DND-41 (cell line): ENCODE measurements at regions not wholly inside any gene's neighbourhood (a gene's known extent, or its start where the extent isn't known, plus 50 kb on each side); places are given as distances from the start of the nearest gene placed in this dataset.

Experiments used
- ATAC-seq: fragments of 200-7000 bp; cut with Tn5 transposase; 3 replicates; pipeline ENCODE4 v1.9.1; 2021; ENCODE audit warnings: low read depth; ENCODE audit not compliant: insufficient read depth
- DNase-seq: peaks from one replicate; pipeline ENCODE4 v3.0.0-alpha.2; 2020
- H2AFZ ChIP-seq: 2 replicates; pipeline ENCODE4 v1.6.0; 2012; ENCODE audit warnings: low read depth, low read length
- H3K27ac ChIP-seq: 2 replicates; pipeline ENCODE4 v1.5.1; 2012; ENCODE audit warnings: low read length, inconsistent platforms
- H3K27me3 ChIP-seq: fragments of 200-600 bp; sonication (generic); 2 replicates; pipeline ENCODE4 v1.6.0; 2012; ENCODE audit warnings: low read length, mild to moderate bottlenecking, inconsistent platforms; ENCODE audit not compliant: insufficient read depth, poor library complexity
- H3K36me3 ChIP-seq: 2 replicates; pipeline ENCODE4 v1.5.1; 2012; ENCODE audit warnings: low read length, inconsistent platforms; ENCODE audit not compliant: insufficient read depth
- H3K4me1 ChIP-seq: 2 replicates; pipeline ENCODE4 v1.5.1; 2012; ENCODE audit warnings: mild to moderate bottlenecking, low read length; ENCODE audit not compliant: insufficient read depth
- H3K4me2 ChIP-seq: 2 replicates; pipeline ENCODE4 v1.6.0; 2012; ENCODE audit warnings: mild to moderate bottlenecking, moderate library complexity, low read length, inconsistent platforms; ENCODE audit not compliant: insufficient read depth
- H3K4me3 ChIP-seq, 2 experiments: fragments of 200-600 bp in 1 of 2; shearing (Covaris generic) in 1 of 2; 2 replicates each; pipeline ENCODE4 v1.5.1; 2012 to 2016; ENCODE audit warnings: inconsistent platforms in 2 of 2, low read length in 2 of 2, mild to moderate bottlenecking in 2 of 2, low read depth in 1 of 2, moderate library complexity in 1 of 2
- H3K79me2 ChIP-seq: 2 replicates; pipeline ENCODE4 v1.6.0; 2012; ENCODE audit warnings: low read length, inconsistent platforms; ENCODE audit not compliant: insufficient read depth
- H3K9ac ChIP-seq: 2 replicates; pipeline ENCODE4 v1.6.0; 2012; ENCODE audit warnings: low read depth, mild to moderate bottlenecking, inconsistent platforms, low read length, moderate library complexity
- H3K9me3 ChIP-seq: 2 replicates; pipeline ENCODE4 v1.5.1; 2012; ENCODE audit warnings: low read length, moderate library complexity, mild to moderate bottlenecking, inconsistent platforms; ENCODE audit not compliant: insufficient read depth, severe bottlenecking
- H4K20me1 ChIP-seq: 2 replicates; pipeline ENCODE4 v1.6.0; 2012; ENCODE audit warnings: low read length; ENCODE audit not compliant: insufficient read depth
- EZH2 ChIP-seq: IDR thresholded peaks from 3 replicates; pipeline ENCODE4 v1.6.1; 2012; ENCODE audit warnings: borderline replicate concordance, low read depth, mild to moderate bottlenecking, moderate library complexity, low read length, inconsistent platforms; ENCODE audit not compliant: severe bottlenecking
- TF ChIP-seq, protein P1 (sequence below): IDR thresholded peaks from 2 replicates; pipeline ENCODE4 v1.5.1; 2012; ENCODE audit warnings: borderline replicate concordance, low read length, moderate library complexity, mild to moderate bottlenecking; ENCODE audit not compliant: poor library complexity, severe bottlenecking; ENCODE audit errors: extremely low read depth

DNA sequence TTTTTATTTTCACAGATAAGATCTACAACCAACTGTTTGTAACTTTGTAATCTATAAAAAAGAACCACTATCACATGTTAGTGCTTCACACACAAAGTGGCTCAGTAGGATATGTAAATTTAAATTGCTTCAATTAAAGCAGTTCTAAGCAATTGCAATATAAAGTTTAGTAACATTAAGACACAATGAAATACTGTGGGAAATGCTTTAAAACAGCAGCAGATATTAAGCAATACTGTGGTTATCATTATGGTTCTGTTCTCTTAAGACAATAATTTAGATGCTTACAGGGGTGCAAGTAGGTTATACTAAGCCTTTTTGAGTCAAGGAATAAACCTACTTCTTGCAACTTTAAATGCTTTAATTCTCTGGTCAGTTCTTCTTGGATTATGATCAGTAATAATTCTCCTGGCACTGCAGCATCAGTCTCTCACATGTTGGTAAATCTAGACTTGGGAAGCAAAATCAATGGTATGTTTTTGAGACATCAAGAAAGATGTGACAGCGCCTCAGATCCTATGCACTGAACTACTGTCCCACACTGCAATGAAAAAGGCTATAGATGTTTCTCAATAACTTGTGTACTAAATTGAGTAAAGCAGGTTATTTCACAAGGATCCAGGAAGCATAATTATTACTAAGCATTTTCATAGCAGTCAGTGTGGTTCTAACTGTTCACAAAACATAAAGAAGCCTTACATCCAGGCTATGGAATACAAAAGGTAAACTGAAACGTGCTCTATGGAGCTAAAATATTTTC is 338.7 kb upstream of the PDE4D start:
- Histone ChIP-seq H3K4me1 (no peaks in the 10 kb centered on the region), H3K4me2 (no peak overlapping the region), H2AFZ (no peak overlapping the region), H3K4me3 (no peak overlapping the region), H3K27me3 (no peaks in the 10 kb centered on the region), H3K27ac (no peak overlapping the region), H4K20me1 (no peaks in the 10 kb centered on the region), H3K9me3 (no peaks in the 10 kb centered on the region), H3K36me3 (no peaks in the 10 kb centered on the region), H3K79me2 (no peaks in the 10 kb centered on the region), H3K9ac (no peak overlapping the region)
- TF ChIP-seq, protein P1, sequence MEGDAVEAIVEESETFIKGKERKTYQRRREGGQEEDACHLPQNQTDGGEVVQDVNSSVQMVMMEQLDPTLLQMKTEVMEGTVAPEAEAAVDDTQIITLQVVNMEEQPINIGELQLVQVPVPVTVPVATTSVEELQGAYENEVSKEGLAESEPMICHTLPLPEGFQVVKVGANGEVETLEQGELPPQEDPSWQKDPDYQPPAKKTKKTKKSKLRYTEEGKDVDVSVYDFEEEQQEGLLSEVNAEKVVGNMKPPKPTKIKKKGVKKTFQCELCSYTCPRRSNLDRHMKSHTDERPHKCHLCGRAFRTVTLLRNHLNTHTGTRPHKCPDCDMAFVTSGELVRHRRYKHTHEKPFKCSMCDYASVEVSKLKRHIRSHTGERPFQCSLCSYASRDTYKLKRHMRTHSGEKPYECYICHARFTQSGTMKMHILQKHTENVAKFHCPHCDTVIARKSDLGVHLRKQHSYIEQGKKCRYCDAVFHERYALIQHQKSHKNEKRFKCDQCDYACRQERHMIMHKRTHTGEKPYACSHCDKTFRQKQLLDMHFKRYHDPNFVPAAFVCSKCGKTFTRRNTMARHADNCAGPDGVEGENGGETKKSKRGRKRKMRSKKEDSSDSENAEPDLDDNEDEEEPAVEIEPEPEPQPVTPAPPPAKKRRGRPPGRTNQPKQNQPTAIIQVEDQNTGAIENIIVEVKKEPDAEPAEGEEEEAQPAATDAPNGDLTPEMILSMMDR = no peak
- no peak for TF ChIP-seq EZH2
- DNase-seq (no peak), ATAC-seq (no peak)

DNA sequence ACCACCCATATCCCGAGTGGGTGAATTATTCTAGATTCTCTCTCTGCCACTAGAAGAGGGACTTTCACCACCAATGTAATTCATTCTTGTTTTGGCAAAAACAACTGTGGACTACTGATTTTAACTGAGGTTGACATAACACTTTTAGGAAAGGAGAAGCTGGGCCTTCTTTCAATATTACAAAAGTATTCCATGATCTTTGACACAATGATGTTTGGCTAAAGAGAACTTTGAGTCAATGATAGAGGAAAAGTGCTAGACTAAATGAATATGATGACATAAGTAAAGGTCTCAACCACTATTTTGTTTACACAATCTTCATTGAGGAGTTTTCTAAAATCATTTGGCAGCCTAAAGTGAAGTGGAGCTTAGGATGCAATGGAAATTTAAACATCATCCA is 336.9 kb upstream of the PDE4D start:
- Histone ChIP-seq H3K36me3 (no peaks in the 10 kb centered on the region), H4K20me1 (no peaks in the 10 kb centered on the region), H3K27ac (no peak overlapping the region), H3K4me3 (no peak overlapping the region), H3K4me1 (no peaks in the 10 kb centered on the region), H2AFZ (no peak overlapping the region), H3K27me3 (no peaks in the 10 kb centered on the region), H3K79me2 (no peaks in the 10 kb centered on the region), H3K4me2 (no peak overlapping the region), H3K9me3 (no peaks in the 10 kb centered on the region), H3K9ac (no peak overlapping the region)
- ATAC-seq (no peak), DNase-seq (no peak)
- no peak for TF ChIP-seq EZH2
- TF ChIP-seq, protein P1 = no peak

DNA sequence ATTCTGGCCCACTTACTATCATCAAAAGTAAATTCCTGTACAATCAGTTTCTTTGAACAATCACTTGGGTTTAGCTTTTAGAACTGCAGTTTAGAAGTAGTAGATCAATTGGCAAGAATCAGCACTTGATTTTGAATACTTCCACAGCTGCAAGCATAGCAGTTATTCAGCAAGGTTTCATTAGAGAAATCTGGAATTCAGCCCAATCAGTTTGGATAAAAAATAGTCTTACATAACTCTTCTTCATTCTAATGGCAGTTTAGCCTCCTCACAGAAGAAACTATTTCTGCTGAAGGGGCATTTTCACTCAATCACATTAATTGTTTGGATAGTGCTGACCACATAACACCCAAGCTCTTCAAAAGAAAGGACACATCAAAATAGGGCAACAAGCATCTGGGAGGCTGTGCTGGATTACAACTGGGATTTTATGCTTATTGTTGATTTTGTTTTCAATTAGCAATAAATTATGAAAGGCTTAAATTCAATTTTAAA is 336.2 kb upstream of the PDE4D start:
- H2AFZ ChIP-seq = no peak overlapping the region
- H3K4me3 ChIP-seq = no peak overlapping the region
- TF ChIP-seq, protein P1 = no peak
- no peak for TF ChIP-seq EZH2
- ATAC-seq = no peak
- H3K27me3 ChIP-seq = no peaks in the 10 kb centered on the region
- no peak overlapping the region for H3K4me2 ChIP-seq
- DNase-seq = no peak
- H3K79me2 ChIP-seq = no peaks in the 10 kb centered on the region
- no peaks in the 10 kb centered on the region for H3K36me3 ChIP-seq
- H4K20me1 ChIP-seq = no peaks in the 10 kb centered on the region
- H3K4me1 ChIP-seq = no peaks in the 10 kb centered on the region
- no peaks in the 10 kb centered on the region for H3K9me3 ChIP-seq
- H3K27ac ChIP-seq = no peak overlapping the region
- no peak overlapping the region for H3K9ac ChIP-seq
